GM12878 (cell line): ENCODE measurements at regions not wholly inside any gene's neighbourhood (a gene's known extent, or its start where the extent isn't known, plus 50 kb on each side); places are given as distances from the start of the nearest gene placed in this dataset.
A peak's percentile ranks its signal among the peaks of the same experiment; 100 is the strongest.

ENCODE experiments used
- ATAC-seq: fragments of 200-7000 bp; cut with Tn5 transposase; 3 replicates; pipeline ENCODE4 v1.9.1; 2020; ENCODE audit warnings: mild to moderate bottlenecking, moderate library complexity
- BruUV-seq: library from RNA; stranded (reverse); fragments of 400-500 nt; replicated peaks from 2 replicates; lab custom pipeline; 2021; lab: Mats Ljungman, UMichigan
- CTCF ChIA-PET: fragments of 300-600 bp; sonication (Branson Sonifier 250); formaldehyde crosslinking; extraction: SDS; loops from one replicate; lab custom pipeline; 2021; ENCODE audit warnings: inconsistent platforms; lab: Yijun Ruan, JAX
- POLR2A ChIA-PET: fragments of 350-600 bp; formaldehyde crosslinking; extraction: SDS; loops from one replicate; lab custom pipeline; 2021; ENCODE audit warnings: inconsistent platforms; lab: Charles Lee
- RAD21 ChIA-PET: fragments of 300-600 bp; sonication (Branson Sonifier 250); formaldehyde crosslinking; loops from one replicate; lab custom pipeline; 2023; ENCODE audit warnings: antibody characterized with exemption; ENCODE audit not compliant: unreplicated experiment; lab: Charles Lee
- SMC1A ChIA-PET: fragments of 300-600 bp; sonication (Branson Sonifier 250); formaldehyde crosslinking; loops from one replicate; lab custom pipeline; 2023; ENCODE audit not compliant: unreplicated experiment, uncharacterized antibody; lab: Charles Lee
- DNase-seq: peaks from one replicate; pipeline ENCODE4 v3.0.0-alpha.2; 2011; ENCODE audit warnings: low read depth, low spot score
- FAIRE-seq: peaks from 3 replicates; lab custom pipeline; 2011; peaks lifted over from hg19 to GRCh38; lab: Jason Lieb, UNC
- H2AFZ ChIP-seq: 2 replicates; pipeline ENCODE4 v1.6.0; 2011; ENCODE audit warnings: low read depth, low read length, control low read depth; ENCODE audit not compliant: control insufficient read depth
- H3K27ac ChIP-seq: 2 replicates; pipeline ENCODE4 v1.5.1; 2011; ENCODE audit warnings: control low read depth; ENCODE audit not compliant: control insufficient read depth, insufficient read depth
- H3K27me3 ChIP-seq, 2 experiments: replicated peaks in 1 of 2; 2 replicates each; pipeline versions ENCODE4 v1.6.0 to v1.6.1; 2011; ENCODE audit warnings: low read length in 1 of 2; ENCODE audit not compliant: control insufficient read depth in 2 of 2, insufficient read depth in 2 of 2
- H3K36me3 ChIP-seq, 2 experiments: 2 replicates each; pipeline ENCODE4 v1.5.1; 2011; ENCODE audit warnings: low read length in 1 of 2; ENCODE audit not compliant: control insufficient read depth in 2 of 2, insufficient read depth in 2 of 2
- H3K4me1 ChIP-seq: 2 replicates; pipeline ENCODE4 v1.6.1; 2011; ENCODE audit warnings: mild to moderate bottlenecking, low read length, moderate library complexity, mixed read lengths; ENCODE audit not compliant: control insufficient read depth, insufficient read depth
- H3K4me2 ChIP-seq: 2 replicates; pipeline ENCODE4 v1.6.0; 2011; ENCODE audit warnings: control low read depth; ENCODE audit not compliant: control insufficient read depth, insufficient read depth
- H3K4me3 ChIP-seq: fragments of 200-600 bp; sonication (generic); 2 replicates; pipeline ENCODE4 v1.5.1; 2016
- H3K79me2 ChIP-seq: 2 replicates; pipeline ENCODE4 v1.6.0; 2011; ENCODE audit warnings: low read length; ENCODE audit not compliant: control insufficient read depth, insufficient read depth
- H3K9ac ChIP-seq: 2 replicates; pipeline ENCODE4 v1.8.0; 2011; ENCODE audit warnings: low read length, control low read depth, mixed read lengths; ENCODE audit not compliant: control insufficient read depth, insufficient read depth
- H3K9me3 ChIP-seq: replicated peaks from 3 replicates; pipeline ENCODE4 v1.5.1; 2011; ENCODE audit warnings: mild to moderate bottlenecking, low read length; ENCODE audit not compliant: control insufficient read depth, insufficient read depth
- H4K20me1 ChIP-seq: 2 replicates; pipeline ENCODE4 v1.6.0; 2011; ENCODE audit not compliant: control insufficient read depth, insufficient read depth
- BRCA1 ChIP-seq: IDR thresholded peaks from 2 replicates; pipeline ENCODE4 v1.6.1; 2011; ENCODE audit warnings: low read depth, low read length, improper control_type of control experiment
- CHD2 ChIP-seq: IDR thresholded peaks from 2 replicates; pipeline ENCODE4 v1.6.1; 2011; ENCODE audit warnings: low read depth, low read length, improper control_type of control experiment, borderline replicate concordance
- FOXK2 ChIP-seq: fragments of 450-650 bp; IDR thresholded peaks from 2 replicates; pipeline ENCODE4 v1.6.1; 2017; ENCODE audit warnings: mild to moderate bottlenecking, moderate library complexity
- HDAC2 ChIP-seq: fragments of 200-600 bp; sonication (generic); IDR thresholded peaks from 2 replicates; pipeline ENCODE4 v1.6.1; 2017
- NBN ChIP-seq: fragments of 450-650 bp; IDR thresholded peaks from 2 replicates; pipeline ENCODE4 v1.6.1; 2016
- NFIC ChIP-seq: IDR thresholded peaks from 2 replicates; pipeline ENCODE4 v1.6.1; 2012; ENCODE audit warnings: low read depth, mild to moderate bottlenecking, inconsistent platforms, low read length, moderate library complexity
- POLR2AphosphoS2 ChIP-seq: IDR thresholded peaks from 2 replicates; pipeline ENCODE4 v1.6.1; 2011; ENCODE audit warnings: low read depth, mild to moderate bottlenecking, low read length, improper control_type of control experiment, moderate library complexity
- POLR2AphosphoS5 ChIP-seq: IDR thresholded peaks from 2 replicates; pipeline ENCODE4 v1.6.1; 2011; ENCODE audit warnings: mild to moderate bottlenecking, low read length, inconsistent platforms
- RAD51 ChIP-seq: fragments of 450-650 bp; IDR thresholded peaks from 2 replicates; pipeline ENCODE4 v1.6.1; 2016; ENCODE audit warnings: moderate library complexity, mild to moderate bottlenecking, inconsistent platforms
- RB1 ChIP-seq: fragments of 450-650 bp; formaldehyde crosslinking; IDR thresholded peaks from 2 replicates; pipeline ENCODE4 v1.6.1; 2017; ENCODE audit warnings: mild to moderate bottlenecking, borderline replicate concordance
- RELB ChIP-seq: fragments of 450-650 bp; IDR thresholded peaks from 2 replicates; pipeline ENCODE4 v1.6.1; 2017; ENCODE audit warnings: low read depth, mild to moderate bottlenecking, moderate library complexity
- TAF1 ChIP-seq: IDR thresholded peaks from 2 replicates; pipeline ENCODE4 v1.6.1; 2011; ENCODE audit warnings: mild to moderate bottlenecking, low read depth, low read length, borderline replicate concordance
- ZNF274 ChIP-seq: IDR thresholded peaks from one replicate; pipeline ENCODE4 v1.8.0; 2011; ENCODE audit not compliant: insufficient read length, insufficient read depth
- WGBS: methylation state at CpG from one replicate; pipeline ENCODE4 v1.1.6; 2016; ENCODE audit warnings: low lambda C conversion rate; ENCODE audit not compliant: insufficient replicate concordance, insufficient coverage; ENCODE audit errors: missing lambda C conversion rate; 5-methylcytosine and 5-hydroxymethylcytosine counted together
- in situ Hi-C: fragments of 300-500 bp; cut with MboI; formaldehyde crosslinking; loops from 9 replicates; pipeline ENCODE4 v1.14.3; 2018; ENCODE audit warnings: mixed read lengths
- intact Hi-C: fragments of 100-400 bp; cut with micrococcal nuclease; formaldehyde crosslinking; loops from one replicate; pipeline ENCODE4 v1.14.2; 2022; ENCODE audit not compliant: unreplicated experiment

GRCh38 chr7:130899071-130899560 is 165.1 kb upstream of the KLF14 start:
- in situ Hi-C loops, result no loop called here
- no peak for ATAC-seq
- CTCF ChIA-PET, result interaction anchor here (0.6 to 8.6 kb wide), 17 partner anchors 10 to 756 kb away, joined by 3 to 166 read pairs (median 5); no protein-coding TSS in a partner anchor
- peak overlapping the region; percentile 6; the same call in 1 of the 2 replicates for H3K4me3 ChIP-seq
- BruUV-seq, result no TSS peak
- WGBS, result 58% methylated on average over 11 of the region's 11 CpGs
- peak overlapping the region; percentile 9; the same call in 1 of the 2 replicates for H3K4me2 ChIP-seq
- TF ChIP-seq RAD51 (no peak), FOXK2 (no peak), RELB (no peak), RB1 (no peak), ZNF274 (no peak), POLR2AphosphoS5 (no peak; the same call in 1 of the 2 replicates), CHD2 (no peak), TAF1 (no peak), NFIC (no peak), POLR2AphosphoS2 (no peak), NBN (no peak), HDAC2 (no peak), BRCA1 (no peak)
- TF ChIP-seq, all 136 proteins: peak for 0
- H3K9me3 ChIP-seq, result peaks cover 3% of the 10 kb centered on the region; the same call in 1 of the 3 replicates
- peaks cover 5% of the 10 kb centered on the region for H4K20me1 ChIP-seq
- no peak overlapping the region for H3K9ac ChIP-seq
- DNase-seq, result no peak
- peaks cover 22 to 42% of the 10 kb centered on the region in 2 experiments for H3K36me3 ChIP-seq
- intact Hi-C loops, result no loop called here
- H3K27ac ChIP-seq, result no peak overlapping the region
- SMC1A ChIA-PET, result interaction anchor here (0.6 to 5.7 kb wide), 16 partner anchors 13 to 404 kb away, joined by 3 to 84 read pairs (median 4); no protein-coding TSS in a partner anchor
- RAD21 ChIA-PET, result interaction anchor here (0.8 to 5.6 kb wide), 5 partner anchors 14 to 141 kb away, joined by 3 to 77 read pairs (median 21); no protein-coding TSS in a partner anchor
- H3K79me2 ChIP-seq, result peaks cover 66% of the 10 kb centered on the region
- no peaks in the 10 kb centered on the region for H3K27me3 ChIP-seq
- peaks cover 57% of the 10 kb centered on the region for H3K4me1 ChIP-seq
- H2AFZ ChIP-seq, result no peak overlapping the region
- POLR2A ChIA-PET, result interaction anchor here (0.9 to 1.7 kb wide), 5 partner anchors 14 to 210 kb away, joined by 3 to 7 read pairs (median 3); no protein-coding TSS in a partner anchor
- FAIRE-seq, result no peak
